H9 (cell line): ENCODE measurements at regions not wholly inside any gene's neighbourhood (a gene's known extent, or its start where the extent isn't known, plus 50 kb on each side); places are given as distances from the start of the nearest gene placed in this dataset.

Experiments
- DNase-seq: peaks from one replicate; pipeline ENCODE4 v3.0.0-alpha.2; 2017
- H2AFZ ChIP-seq: one replicate; pipeline ENCODE4 v1.6.1; 2013; ENCODE audit warnings: mild to moderate bottlenecking, low read length, control low read depth, moderate library complexity
- H2AK5ac ChIP-seq: 2 replicates; pipeline ENCODE4 v1.6.1; 2013; ENCODE audit warnings: low read length, control low read depth, mixed read lengths; ENCODE audit not compliant: insufficient read length
- H2BK120ac ChIP-seq: one replicate; pipeline ENCODE4 v1.6.1; 2013; ENCODE audit warnings: low read depth, mild to moderate bottlenecking, low read length, control low read depth, inconsistent platforms; ENCODE audit not compliant: poor library complexity, severe bottlenecking
- H2BK12ac ChIP-seq: 2 replicates; pipeline ENCODE4 v1.6.1; 2013; ENCODE audit warnings: low read length, control low read depth, mixed read lengths, low read depth; ENCODE audit not compliant: insufficient read length
- H2BK15ac ChIP-seq: 2 replicates; pipeline ENCODE4 v1.6.1; 2013; ENCODE audit warnings: low read depth, low read length, control low read depth
- H2BK20ac ChIP-seq: one replicate; pipeline ENCODE4 v1.6.1; 2013; ENCODE audit warnings: low read depth, mild to moderate bottlenecking, low read length, control low read depth, inconsistent platforms; ENCODE audit not compliant: poor library complexity, severe bottlenecking
- H2BK5ac ChIP-seq: 2 replicates; pipeline ENCODE4 v1.6.1; 2013; ENCODE audit warnings: low read length, control low read depth, mixed read lengths; ENCODE audit not compliant: insufficient read length
- H3K14ac ChIP-seq: 2 replicates; pipeline ENCODE4 v1.6.1; 2013; ENCODE audit warnings: low read length, control low read depth; ENCODE audit not compliant: insufficient read depth
- H3K18ac ChIP-seq: 2 replicates; pipeline ENCODE4 v1.6.1; 2013; ENCODE audit warnings: low read depth, mild to moderate bottlenecking, mixed read lengths, low read length, control low read depth; ENCODE audit not compliant: insufficient read length
- H3K23ac ChIP-seq: 2 replicates; pipeline ENCODE4 v1.6.1; 2013; ENCODE audit warnings: low read length, control low read depth, mixed read lengths, low read depth; ENCODE audit not compliant: insufficient read length
- H3K23me2 ChIP-seq: 2 replicates; pipeline ENCODE4 v1.6.1; 2013; ENCODE audit warnings: low read depth, mild to moderate bottlenecking, mixed read lengths, low read length, control low read depth; ENCODE audit not compliant: insufficient read length, poor library complexity, severe bottlenecking
- H3K27ac ChIP-seq: 2 replicates; pipeline ENCODE4 v1.5.1; 2013; ENCODE audit warnings: low read length, control low read depth, mixed read lengths, low read depth; ENCODE audit not compliant: insufficient read length
- H3K27me3 ChIP-seq: 2 replicates; pipeline ENCODE4 v1.6.1; 2013; ENCODE audit warnings: low read length, control low read depth, inconsistent platforms; ENCODE audit not compliant: insufficient read depth
- H3K4ac ChIP-seq: 2 replicates; pipeline ENCODE4 v1.6.1; 2013; ENCODE audit warnings: low read depth, mild to moderate bottlenecking, control low read depth, inconsistent platforms, low read length, moderate library complexity
- H3K4me1 ChIP-seq: 2 replicates; pipeline ENCODE4 v1.6.1; 2013; ENCODE audit warnings: low read length, control low read depth, inconsistent platforms; ENCODE audit not compliant: insufficient read depth
- H3K4me2 ChIP-seq: 2 replicates; pipeline ENCODE4 v1.6.1; 2013; ENCODE audit warnings: low read length, control low read depth, mixed read lengths; ENCODE audit not compliant: insufficient read length, insufficient read depth
- H3K56ac ChIP-seq: 2 replicates; pipeline ENCODE4 v1.6.1; 2013; ENCODE audit warnings: low read depth, mild to moderate bottlenecking, mixed read lengths, low read length, control low read depth; ENCODE audit not compliant: insufficient read length
- H3K79me1 ChIP-seq: 2 replicates; pipeline ENCODE4 v1.6.1; 2013; ENCODE audit warnings: low read depth, mild to moderate bottlenecking, moderate library complexity, low read length, control low read depth, inconsistent platforms; ENCODE audit not compliant: insufficient read depth, poor library complexity, severe bottlenecking
- H3K79me2 ChIP-seq: 2 replicates; pipeline ENCODE4 v1.6.1; 2013; ENCODE audit warnings: low read length, control low read depth, inconsistent platforms; ENCODE audit not compliant: insufficient read depth
- H3K9ac ChIP-seq: 2 replicates; pipeline ENCODE4 v1.6.1; 2013; ENCODE audit warnings: low read length, control low read depth, mixed read lengths; ENCODE audit not compliant: insufficient read length; ENCODE audit errors: extremely low read depth
- H3K9me3 ChIP-seq: one replicate; pipeline ENCODE4 v1.6.1; 2013; ENCODE audit warnings: low read depth, low read length, inconsistent platforms; ENCODE audit not compliant: control insufficient read depth
- H3T11ph ChIP-seq: one replicate; pipeline ENCODE4 v1.6.1; 2013; ENCODE audit warnings: mild to moderate bottlenecking, low read length, control low read depth, inconsistent platforms
- H4K20me1 ChIP-seq: one replicate; pipeline ENCODE4 v1.6.1; 2013; ENCODE audit not compliant: control insufficient read depth, insufficient read length, insufficient read depth
- H4K5ac ChIP-seq: 2 replicates; pipeline ENCODE4 v1.6.1; 2013; ENCODE audit warnings: low read depth, mild to moderate bottlenecking, mixed read lengths, low read length, control low read depth; ENCODE audit not compliant: insufficient read length
- H4K8ac ChIP-seq: replicated peaks from 2 replicates; pipeline ENCODE4 v1.6.1; 2013; ENCODE audit warnings: low read length, control low read depth, mixed read lengths, low read depth; ENCODE audit not compliant: insufficient read length
- H4K91ac ChIP-seq: 2 replicates; pipeline ENCODE4 v1.6.1; 2013; ENCODE audit warnings: low read depth, mild to moderate bottlenecking, moderate library complexity, mixed read lengths, low read length, control low read depth; ENCODE audit not compliant: insufficient read length
- H3K27ac Mint-ChIP-seq, 3 experiments: 2 replicates in 2 of 3; 3 replicates in 1 of 3; pipeline ENCODE4 v1.8.0; 2020 to 2021; ENCODE audit warnings: mixed read lengths in 3 of 3, mild to moderate bottlenecking in 1 of 3, moderate library complexity in 1 of 3
- H3K27me3 Mint-ChIP-seq: 2 replicates; pipeline ENCODE4 v1.8.0; 2021; ENCODE audit warnings: low read depth, mild to moderate bottlenecking, moderate library complexity, mixed read lengths
- H3K36me3 Mint-ChIP-seq, 3 experiments: 2 replicates in 2 of 3; 3 replicates in 1 of 3; pipeline ENCODE4 v1.8.0; 2020 to 2021; ENCODE audit warnings: low read depth in 3 of 3, mixed read lengths in 3 of 3; ENCODE audit not compliant: insufficient read depth in 1 of 3
- H3K4me1 Mint-ChIP-seq, 2 experiments: 2 replicates each; pipeline ENCODE4 v1.8.0; 2020; ENCODE audit warnings: mixed read lengths in 2 of 2
- H3K4me3 Mint-ChIP-seq, 2 experiments: 2 replicates in 1 of 2; 3 replicates in 1 of 2; pipeline ENCODE4 v1.8.0; 2020 to 2021; ENCODE audit warnings: mild to moderate bottlenecking in 2 of 2, mixed read lengths in 2 of 2, moderate library complexity in 1 of 2
- H3K9me3 Mint-ChIP-seq, 2 experiments: 2 replicates in 1 of 2; 3 replicates in 1 of 2; pipeline ENCODE4 v1.8.0; 2020; ENCODE audit warnings: mild to moderate bottlenecking in 2 of 2, mixed read lengths in 2 of 2, moderate library complexity in 1 of 2
- CTCF ChIP-seq: fragments of 200-600 bp; sonication (generic); conservative IDR thresholded peaks from 3 replicates; pipeline ENCODE4 v1.8.0; 2021; ENCODE audit warnings: antibody characterized with exemption, mild to moderate bottlenecking
- WGBS: extraction: QIAGEN DNeasy Blood & Tissue Kit; methylation state at CpG from one replicate; pipeline ENCODE4 v1.1.7; 2013; ENCODE audit warnings: missing lambda C conversion rate, low lambda C conversion rate, mixed read lengths; ENCODE audit not compliant: insufficient read length; ENCODE audit errors: extremely low coverage; 5-methylcytosine and 5-hydroxymethylcytosine counted together

- H2BK120ac ChIP-seq: no peak overlapping the region
- H3K23me2 ChIP-seq: no peaks in the 10 kb centered on the region
- no peak overlapping the region for H3K18ac ChIP-seq
- no peak overlapping the region for H2BK20ac ChIP-seq
- H3K27ac ChIP-seq: no peak overlapping the region
- no peak for DNase-seq
- Mint-ChIP-seq H3K9me3 (no peaks in the 10 kb centered on the region), H3K27ac (no peak overlapping the region), H3K27me3 (no peaks in the 10 kb centered on the region), H3K4me3 (no peak overlapping the region), H3K36me3 (no peaks in the 10 kb centered on the region), H3K4me1 (peaks cover 11 to 18% of the 10 kb centered on the region in 2 experiments)
- no peak overlapping the region for H3K4me2 ChIP-seq
- H3K9me3 ChIP-seq: no peaks in the 10 kb centered on the region
- no peak overlapping the region for H2BK15ac ChIP-seq
- H3K9ac ChIP-seq: no peak overlapping the region
- no peak overlapping the region for H2BK12ac ChIP-seq
- H3K14ac ChIP-seq: no peak overlapping the region
- WGBS: no CpG with 5 or more reads among the region's 1 CpG
- H3K79me2 ChIP-seq: no peaks in the 10 kb centered on the region
- H3K4me1 ChIP-seq: no peaks in the 10 kb centered on the region
- H2AFZ ChIP-seq: no peak overlapping the region
- H3K4ac ChIP-seq: no peak overlapping the region
- H2AK5ac ChIP-seq: no peak overlapping the region
- no peaks in the 10 kb centered on the region for H3K27me3 ChIP-seq
- no peak overlapping the region for H2BK5ac ChIP-seq
- H3K79me1 ChIP-seq: no peaks in the 10 kb centered on the region
- H3K23ac ChIP-seq: no peak overlapping the region
- no peak overlapping the region for H4K8ac ChIP-seq
- no peaks in the 10 kb centered on the region for H4K20me1 ChIP-seq
- H3K56ac ChIP-seq: no peak overlapping the region
- H3T11ph ChIP-seq: no peak overlapping the region
- no peak overlapping the region for H4K5ac ChIP-seq
- no peak overlapping the region for H4K91ac ChIP-seq
- no peak for TF ChIP-seq CTCF
Observed at GRCh38 chr4:24209906-24210305, 320.1 kb upstream of the PPARGC1A start.
